ENCODE measurements at regions not wholly inside any gene's neighbourhood (a gene's known extent, or its start where the extent isn't known, plus 50 kb on each side); places are given as distances from the start of the nearest gene placed in this dataset.
"Not testable (repeated sequence)": the region's sequence is repeated elsewhere in the genome, so short reads cannot be mapped to it uniquely, and the experiment has no call there.

DNA sequence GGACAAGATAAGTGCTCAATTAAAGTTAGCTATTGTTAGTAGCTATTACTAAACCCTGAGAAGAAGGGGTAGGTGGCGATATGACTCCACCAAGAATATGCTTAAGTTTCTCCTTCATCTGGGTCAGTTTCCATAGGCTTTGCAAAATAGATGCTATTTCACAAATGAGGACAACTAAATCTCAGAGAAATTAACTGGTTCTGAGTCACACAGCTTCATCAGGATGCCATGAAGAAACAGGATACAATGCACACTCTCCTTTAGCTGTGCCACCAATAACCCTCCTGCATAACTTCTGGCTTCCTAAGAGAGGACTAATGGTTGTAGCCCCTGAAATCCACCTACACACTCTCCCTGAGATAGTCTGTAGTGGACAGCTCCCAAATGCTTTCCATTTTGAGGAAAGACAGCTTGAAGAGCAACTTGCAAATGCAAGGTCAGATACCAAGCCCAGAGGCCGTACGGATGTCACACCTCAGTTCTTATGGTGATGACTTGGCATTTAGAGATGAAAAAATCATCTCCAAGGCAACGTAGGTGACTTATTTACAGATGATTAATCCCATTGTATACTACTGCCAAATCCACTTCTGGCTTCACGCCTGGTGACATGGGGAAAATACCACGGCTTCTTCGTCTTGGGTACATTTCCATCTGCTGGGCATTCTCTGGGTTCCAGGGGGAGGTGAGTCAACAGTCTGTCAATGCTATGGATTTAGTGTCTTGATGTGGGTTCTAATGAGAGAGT, 251.4 kb upstream of the IL12B start:
- peak; percentile 91 for DNase-seq (ENCODE audit: low read depth, low spot score)
- TF ChIP-seq, protein P1, sequence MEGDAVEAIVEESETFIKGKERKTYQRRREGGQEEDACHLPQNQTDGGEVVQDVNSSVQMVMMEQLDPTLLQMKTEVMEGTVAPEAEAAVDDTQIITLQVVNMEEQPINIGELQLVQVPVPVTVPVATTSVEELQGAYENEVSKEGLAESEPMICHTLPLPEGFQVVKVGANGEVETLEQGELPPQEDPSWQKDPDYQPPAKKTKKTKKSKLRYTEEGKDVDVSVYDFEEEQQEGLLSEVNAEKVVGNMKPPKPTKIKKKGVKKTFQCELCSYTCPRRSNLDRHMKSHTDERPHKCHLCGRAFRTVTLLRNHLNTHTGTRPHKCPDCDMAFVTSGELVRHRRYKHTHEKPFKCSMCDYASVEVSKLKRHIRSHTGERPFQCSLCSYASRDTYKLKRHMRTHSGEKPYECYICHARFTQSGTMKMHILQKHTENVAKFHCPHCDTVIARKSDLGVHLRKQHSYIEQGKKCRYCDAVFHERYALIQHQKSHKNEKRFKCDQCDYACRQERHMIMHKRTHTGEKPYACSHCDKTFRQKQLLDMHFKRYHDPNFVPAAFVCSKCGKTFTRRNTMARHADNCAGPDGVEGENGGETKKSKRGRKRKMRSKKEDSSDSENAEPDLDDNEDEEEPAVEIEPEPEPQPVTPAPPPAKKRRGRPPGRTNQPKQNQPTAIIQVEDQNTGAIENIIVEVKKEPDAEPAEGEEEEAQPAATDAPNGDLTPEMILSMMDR (IDR thresholded peaks at IDR 0.05; ENCODE audit: low read depth, low read length): peak; percentile 13
- H3K4me3 ChIP-seq (ENCODE audit: low read depth, low read length): no peak overlapping the region
- in situ Hi-C loops (cut with HindIII; ENCODE audit: low sequenced_read_pairs): no loop called here

DNA sequence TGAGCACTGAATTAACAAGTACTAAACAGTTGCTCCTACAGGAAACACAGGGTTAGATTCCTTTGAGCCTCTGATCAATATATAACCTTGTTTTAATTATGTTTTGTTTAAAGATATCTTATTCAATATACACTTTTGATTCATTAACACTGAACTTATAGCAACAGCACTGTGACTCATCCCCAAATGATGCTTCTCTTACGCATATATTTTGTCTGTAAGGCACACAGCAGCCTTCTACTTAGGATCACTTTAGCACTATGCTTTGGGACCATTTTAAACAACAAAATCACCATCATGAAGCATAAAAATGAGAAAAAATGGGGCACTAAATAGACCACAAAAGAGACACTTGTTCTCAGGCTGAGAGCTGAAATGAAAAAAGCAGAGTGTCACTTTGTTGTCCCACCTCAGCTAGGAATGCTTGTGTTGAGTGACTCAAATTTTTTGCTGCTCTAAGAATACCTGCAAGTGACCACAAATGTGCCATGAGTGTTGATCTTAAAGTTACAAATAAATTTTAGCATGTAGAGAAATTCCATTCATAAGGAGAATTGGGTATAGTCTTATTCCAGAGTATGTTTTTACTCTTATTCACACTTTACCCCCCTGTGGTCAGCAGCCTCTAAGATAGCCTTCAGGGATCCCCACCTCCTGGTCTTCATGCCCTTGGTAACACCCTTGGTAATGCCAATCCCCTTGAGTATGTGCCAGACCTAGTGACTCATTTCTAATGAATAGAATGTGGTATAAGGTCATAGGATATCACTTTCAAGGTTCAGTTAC, 252.7 kb upstream of the IL12B start:
- peak; percentile 62 for DNase-seq (ENCODE audit: low read depth, low spot score)
- in situ Hi-C loops (cut with HindIII; ENCODE audit: low sequenced_read_pairs): no loop called here
- TF ChIP-seq, protein P1 (IDR thresholded peaks at IDR 0.05; ENCODE audit: low read depth, low read length): no peak
- no peak overlapping the region for H3K4me3 ChIP-seq (ENCODE audit: low read depth, low read length)

DNA sequence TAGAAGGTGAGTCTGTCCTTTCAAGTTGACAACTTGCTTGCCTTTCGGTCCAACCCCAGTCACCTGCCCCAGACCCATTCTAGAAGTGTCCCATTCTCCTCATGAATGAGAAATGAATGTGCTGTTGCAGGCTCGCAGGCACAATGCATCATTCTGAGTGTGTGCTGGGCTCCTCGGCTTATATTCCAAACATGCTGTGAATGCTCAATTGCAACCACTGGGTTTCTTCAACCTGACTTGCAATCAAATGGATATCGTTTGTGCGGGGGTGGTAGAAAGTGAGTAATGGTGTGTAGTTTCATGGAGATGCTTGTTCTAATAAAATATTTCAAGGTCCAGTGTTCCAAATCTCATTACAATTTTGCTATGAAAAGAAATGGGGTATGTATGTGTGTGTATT, 256.6 kb upstream of the IL12B start:
- no peak for DNase-seq (ENCODE audit: low read depth, low spot score)
- in situ Hi-C loops (cut with HindIII; ENCODE audit: low sequenced_read_pairs): no loop called here

DNA sequence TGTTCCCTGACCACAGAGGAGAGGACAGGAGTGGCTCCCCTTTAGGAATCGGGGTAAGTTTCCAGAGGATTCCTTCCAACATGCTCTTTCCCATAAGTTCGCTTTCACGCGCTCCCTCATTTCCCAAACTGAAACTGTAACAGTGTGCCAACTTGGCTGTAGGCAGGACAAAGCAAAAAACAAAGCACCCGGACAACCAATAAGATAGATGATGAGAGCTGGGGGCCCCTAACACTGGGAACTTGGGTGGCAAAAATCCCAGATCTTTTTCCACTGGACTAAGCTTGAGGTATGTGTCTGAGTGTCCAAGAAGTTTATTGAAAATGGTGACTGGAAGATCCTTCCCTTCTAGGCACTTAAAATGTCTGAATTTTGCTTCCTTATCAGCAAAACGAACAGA, 258.7 kb upstream of the IL12B start:
- in situ Hi-C loops (cut with HindIII; ENCODE audit: low sequenced_read_pairs): no loop called here
- TF ChIP-seq, protein P1 (IDR thresholded peaks at IDR 0.05; ENCODE audit: low read depth, low read length): no peak
- DNase-seq (ENCODE audit: low read depth, low spot score): no peak
- no peak overlapping the region for H3K4me3 ChIP-seq (ENCODE audit: low read depth, low read length)

More for the DNA sequence above, 256.6 kb upstream of the IL12B start:
- TF ChIP-seq, protein P1 (IDR thresholded peaks at IDR 0.05; ENCODE audit: low read depth, low read length): no peak
- no peak overlapping the region for H3K4me3 ChIP-seq (ENCODE audit: low read depth, low read length)

DNA sequence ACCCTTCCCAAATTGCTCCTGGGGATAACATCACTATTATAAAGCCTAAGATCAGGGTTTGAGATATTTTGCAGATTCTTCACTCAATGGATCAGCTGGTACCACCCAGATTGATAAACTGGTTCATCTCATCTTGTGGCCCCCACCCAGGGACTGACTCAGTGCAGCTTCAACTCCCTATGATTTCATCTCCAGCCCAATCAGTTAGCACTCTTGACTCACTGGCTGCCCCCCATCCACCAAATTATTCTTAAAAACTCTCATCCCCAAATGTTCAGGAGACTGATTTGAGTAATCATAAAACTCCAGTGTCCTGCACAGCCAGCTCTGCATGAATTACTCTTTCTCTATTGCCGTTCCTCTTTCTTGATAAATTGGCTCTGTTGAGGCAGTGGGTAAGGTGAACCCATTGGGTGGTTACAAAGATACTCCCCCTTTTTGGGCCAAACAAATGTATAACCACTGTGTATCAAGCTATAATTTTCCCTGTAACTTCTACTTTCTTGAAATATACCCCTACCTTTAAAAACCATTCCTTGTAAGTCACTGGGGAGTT, 263.3 kb upstream of the IL12B start:
- in situ Hi-C loops (cut with HindIII; ENCODE audit: low sequenced_read_pairs): no loop called here
- DNase-seq (ENCODE audit: low read depth, low spot score): no peak
- TF ChIP-seq, protein P1 (IDR thresholded peaks at IDR 0.05; ENCODE audit: low read depth, low read length): no peak
- H3K4me3 ChIP-seq (ENCODE audit: low read depth, low read length): no peak overlapping the region

DNA sequence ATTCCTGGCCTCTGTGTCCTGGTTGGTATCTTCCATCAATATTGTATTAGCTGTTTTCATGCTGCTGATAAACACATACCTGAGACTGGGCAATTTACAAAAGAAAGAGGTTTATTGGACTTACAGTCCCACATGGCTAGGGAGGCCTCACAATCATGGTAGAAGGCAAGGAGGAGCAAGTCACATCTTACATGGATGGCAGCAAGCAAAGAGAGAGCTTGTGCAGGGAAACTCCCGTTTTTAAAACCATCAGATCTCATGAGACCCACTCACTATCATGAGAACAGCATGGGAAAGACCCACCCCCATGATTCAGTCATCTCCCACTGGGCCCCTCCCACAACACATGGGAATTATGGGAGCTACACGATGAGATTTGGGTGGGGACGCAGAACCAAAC, 265.3 kb upstream of the IL12B start:
- in situ Hi-C loops (cut with HindIII; ENCODE audit: low sequenced_read_pairs); H3K4me3 ChIP-seq (ENCODE audit: low read depth, low read length); DNase-seq (ENCODE audit: low read depth, low spot score): not testable (repeated sequence)

DNA sequence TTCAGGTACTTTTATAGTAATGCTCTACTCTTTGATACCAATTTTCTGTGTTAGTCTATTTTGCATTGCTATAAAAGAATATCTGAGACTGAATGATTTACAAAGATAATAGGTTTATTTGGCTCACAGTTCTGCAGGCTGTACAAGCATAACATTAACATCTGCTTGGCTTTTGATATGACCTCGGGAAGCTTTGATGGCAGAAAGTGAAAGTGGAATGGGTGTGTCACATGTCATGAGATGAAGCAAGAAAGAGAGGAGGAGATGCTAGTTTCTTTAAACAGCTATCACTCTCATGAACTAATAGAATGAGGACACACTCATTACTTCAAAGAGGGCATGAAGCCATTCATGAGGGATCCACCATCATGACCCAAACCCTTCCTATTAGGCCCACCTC, 270.9 kb upstream of the IL12B start:
- no peak overlapping the region for H3K4me3 ChIP-seq (ENCODE audit: low read depth, low read length)
- in situ Hi-C loops (cut with HindIII; ENCODE audit: low sequenced_read_pairs): no loop called here
- DNase-seq (ENCODE audit: low read depth, low spot score): peak; percentile 8
- TF ChIP-seq, protein P1 (IDR thresholded peaks at IDR 0.05; ENCODE audit: low read depth, low read length): no peak
